COLO668 (cell line): ENCODE measurements at regions not wholly inside any gene's neighbourhood (a gene's known extent, or its start where the extent isn't known, plus 50 kb on each side); places are given as distances from the start of the nearest gene placed in this dataset.

Experiments used
- DNase-seq: peaks from one replicate; lab custom pipeline; 2025; ENCODE audit not compliant: unreplicated experiment; lab: John Stamatoyannopoulos, UW

DNA sequence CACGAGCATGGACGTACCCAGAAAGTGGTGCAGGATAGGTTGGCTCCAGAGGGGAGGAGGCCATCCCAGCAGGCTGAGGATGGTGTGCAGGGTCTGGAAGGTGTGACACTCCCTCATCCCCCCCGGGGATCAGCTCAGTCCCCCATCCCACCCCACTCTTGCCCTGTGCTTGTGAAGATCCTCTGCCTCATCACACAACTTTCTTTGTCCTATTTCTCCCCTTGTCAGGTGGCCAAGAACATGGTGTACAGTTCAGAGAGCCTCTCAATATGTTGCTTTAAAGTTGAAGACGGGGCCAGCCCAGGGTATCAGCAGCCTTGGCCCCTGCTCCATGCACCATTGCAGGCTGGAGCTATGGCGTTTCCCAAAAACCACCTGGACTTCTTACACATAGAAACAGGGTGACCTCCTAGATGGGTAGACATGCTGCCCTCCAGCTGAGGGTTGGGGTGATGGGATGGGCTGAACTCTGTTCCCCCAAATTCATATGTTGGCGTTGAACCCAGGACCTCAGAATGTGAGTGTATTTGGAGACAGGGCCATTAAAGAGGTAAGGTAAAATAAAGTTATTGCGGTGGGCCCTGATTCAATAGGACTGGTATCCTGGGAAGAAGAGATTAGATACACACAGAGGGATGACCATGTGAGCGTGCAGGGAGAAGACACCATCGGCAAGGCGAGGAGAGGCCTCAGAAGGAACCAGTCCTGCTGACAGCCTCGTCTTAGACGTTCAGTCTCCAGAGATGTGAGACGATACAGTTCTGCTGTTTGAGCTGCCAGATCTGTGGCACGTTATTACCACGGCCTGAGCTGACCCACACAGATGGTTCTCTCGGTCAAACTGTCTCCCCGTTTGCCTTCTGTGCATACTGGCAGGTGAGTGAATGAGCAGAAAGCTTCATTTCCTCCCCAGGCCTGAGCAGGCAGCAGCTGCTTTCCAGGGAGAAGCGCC, 272.5 kb downstream of the GADD45G start:
- no peak for DNase-seq

DNA sequence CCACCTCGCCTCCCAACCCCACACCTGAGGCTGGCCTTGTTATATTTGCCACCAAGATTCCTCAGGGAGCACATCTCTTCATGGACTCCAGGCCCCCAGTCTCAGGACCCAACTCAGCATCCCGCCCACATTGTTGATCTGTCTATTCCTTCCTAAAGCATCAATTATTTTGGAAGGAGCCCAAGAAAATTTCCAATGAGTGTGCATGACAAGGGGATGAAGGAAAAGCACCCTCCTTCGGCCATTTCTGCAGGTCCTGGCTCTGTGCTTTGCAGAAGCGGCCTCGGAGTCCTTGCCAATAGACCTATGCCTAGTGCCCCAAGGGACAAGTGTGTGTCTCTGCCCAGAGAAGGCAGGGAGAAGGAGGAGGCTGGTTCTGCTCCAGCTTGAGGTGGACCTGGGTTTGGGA, 273.2 kb downstream of the GADD45G start:
- no peak for DNase-seq

DNA sequence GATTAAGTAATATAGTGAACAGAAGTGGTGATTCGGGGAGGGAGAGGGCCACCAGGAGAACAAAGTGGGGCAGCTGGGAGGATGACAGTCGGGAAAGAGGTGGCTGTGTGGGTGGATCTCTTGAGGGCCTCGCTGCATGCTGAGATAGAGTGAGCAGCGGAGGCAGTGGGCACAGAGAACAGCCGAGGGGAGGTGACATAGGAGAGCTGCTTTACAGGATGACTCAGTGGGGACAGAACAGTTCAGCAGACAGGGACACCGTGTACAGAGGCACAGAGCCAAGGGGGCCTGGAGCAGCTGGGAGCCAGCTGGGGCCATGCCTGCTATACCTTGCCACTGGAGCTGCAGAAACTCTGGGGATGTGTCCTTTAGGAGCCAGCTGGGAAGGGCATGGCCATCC, 273.9 kb downstream of the GADD45G start:
- DNase-seq: peak; percentile 76

DNA sequence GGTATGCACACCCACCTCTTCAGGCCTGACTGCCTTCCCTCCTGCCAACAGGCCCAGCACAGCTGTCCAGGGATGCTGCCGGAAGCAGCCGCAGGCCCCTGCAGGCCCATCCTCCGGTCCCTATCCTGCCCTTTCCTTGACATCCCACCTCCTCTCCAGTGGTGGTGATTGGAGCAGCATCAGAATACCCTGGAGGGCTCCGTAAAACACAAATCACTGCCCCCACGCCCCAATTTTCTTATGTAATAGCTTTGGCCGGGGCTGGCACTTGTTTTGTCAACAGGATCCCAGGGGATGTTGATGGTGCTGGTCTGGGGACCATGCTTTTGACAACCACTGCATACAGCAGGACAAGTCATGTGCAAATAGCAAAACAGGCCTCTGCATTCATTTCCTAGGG, 274.5 kb downstream of the GADD45G start:
- DNase-seq: no peak

DNA sequence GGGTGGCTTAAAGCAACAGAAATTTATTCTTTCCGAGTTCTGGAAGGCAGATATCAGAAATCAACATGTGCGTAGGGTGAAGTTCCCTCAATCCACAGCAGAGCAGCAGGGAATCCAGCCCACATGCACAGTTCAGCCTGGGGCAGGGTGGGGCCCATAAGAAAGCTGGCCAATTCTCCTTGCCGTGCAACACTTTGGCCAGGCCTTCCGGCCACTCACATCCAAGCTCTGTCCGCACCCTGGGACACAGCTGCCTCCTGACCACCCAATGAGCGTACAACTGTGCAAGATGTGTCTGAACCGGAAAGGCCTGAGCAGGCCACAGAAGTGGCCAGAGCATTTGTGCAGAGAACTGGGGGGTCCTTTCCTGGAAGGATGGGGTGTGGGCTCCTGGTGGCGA, 274.9 kb downstream of the GADD45G start:
- no peak for DNase-seq

DNA sequence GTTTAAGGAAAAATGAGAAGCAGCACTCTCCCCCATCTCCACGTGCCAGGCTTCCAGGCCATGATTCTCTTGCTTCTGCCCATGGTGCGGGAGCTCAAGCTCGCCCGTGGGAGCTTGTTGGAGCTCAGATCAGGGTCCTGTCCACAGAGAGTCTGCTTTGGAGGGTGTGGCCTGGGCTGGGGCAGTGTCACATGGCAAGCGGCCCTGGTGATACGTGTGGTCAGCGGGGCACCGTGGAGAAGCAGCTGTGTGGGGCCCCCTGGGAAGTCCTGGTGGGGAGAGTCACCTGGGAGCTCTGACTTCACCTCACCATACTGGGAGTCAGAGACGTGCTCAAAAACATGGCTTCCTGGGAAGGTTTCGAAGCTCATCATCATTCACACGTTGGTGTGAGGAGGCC, 275.3 kb downstream of the GADD45G start:
- no peak for DNase-seq

DNA sequence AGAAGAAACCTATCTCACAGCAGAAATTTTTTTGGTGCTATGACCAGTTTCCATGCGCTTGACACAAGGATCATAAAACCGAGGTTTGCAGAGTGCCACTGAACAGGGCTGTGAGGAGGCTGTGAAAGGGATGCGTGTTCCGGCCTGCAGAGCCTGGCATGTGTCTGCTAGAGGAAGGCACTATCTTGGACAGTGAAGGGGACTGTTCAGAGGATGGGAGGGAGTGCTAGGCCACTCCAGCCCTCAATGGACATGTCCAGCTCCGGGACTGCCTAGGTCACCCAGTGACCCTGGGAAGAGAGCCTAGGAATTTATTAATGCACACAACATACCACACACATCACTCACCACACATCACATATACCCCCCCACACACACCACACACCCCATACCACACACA, 275.9 kb downstream of the GADD45G start:
- DNase-seq: no peak

DNA sequence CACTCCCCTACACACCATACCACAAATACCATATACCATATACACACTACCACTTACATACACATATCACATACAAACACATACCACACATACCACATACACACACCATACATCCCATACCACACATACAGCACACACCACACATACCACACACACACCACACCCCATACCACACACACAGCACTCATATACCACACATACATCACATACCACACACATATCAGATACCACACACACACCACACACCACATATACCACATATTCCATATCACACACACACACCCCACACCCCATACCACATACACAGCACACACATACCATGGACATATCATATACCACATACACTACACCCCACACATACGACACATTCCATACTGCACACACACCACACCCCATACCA, 276.6 kb downstream of the GADD45G start:
- no peak for DNase-seq

DNA sequence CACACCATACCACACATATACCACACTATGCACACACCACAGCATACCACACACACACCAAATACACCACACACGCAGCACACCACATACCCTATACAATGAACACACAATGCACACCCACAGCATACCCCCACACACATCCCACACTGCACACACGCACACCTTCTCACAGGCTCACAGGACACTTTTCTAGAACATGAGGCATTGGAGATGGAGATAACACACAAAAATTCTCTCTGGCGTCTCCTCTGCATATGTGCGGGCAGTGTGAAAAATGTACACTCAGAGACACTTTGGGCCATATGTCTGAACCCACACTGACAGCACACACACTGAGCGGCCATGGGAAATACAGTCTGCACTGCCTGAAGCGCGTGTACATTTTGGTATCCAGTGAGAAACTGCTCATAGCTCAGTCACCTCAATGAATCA, 278.1 kb downstream of the GADD45G start:
- DNase-seq: no peak

DNA sequence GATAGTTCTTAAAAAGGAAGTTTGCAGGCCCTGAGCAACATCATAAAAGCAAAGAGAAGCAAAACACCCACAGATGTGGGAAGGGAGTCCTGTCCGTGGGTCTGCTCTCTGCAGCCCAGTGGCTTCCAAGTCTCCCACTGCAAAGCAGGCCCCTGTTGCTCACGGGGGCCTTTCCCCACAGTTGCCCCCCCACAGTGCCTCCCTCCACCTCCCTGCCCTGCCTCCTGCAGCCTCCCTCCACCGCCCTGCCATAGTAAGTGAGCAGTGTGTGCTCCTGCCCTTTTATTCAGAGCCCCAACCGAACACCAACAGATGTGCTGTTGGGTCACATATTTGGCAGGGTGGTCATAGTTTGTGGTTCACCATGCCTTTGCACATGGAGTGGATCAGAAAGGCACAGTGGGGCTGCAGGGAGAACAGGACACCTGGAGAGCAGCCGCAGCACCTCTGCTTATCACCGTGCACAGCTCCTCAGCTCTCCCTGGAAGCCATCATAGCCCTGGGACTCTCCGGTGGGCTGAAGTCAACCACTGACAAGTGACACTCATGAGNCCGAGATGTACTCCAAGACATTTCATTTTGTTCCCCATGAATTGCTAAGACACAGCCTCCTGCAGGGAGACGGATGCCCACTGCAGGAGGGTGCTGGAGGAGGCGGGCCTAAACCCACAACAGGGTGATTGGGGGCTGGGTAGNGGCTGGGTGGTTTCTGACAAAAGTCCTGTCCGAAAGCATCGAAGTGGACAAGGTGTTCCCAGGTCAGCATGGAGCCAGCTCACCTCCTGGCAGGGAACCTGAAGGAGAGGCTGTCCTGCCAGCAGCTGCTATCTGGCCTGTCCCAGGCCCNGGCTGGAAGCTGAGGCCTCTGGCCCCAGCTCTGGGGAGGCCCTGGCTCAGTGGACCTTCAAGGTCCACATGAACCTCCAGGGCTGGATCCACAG, 278.9 kb downstream of the GADD45G start:
- DNase-seq: no peak

DNA sequence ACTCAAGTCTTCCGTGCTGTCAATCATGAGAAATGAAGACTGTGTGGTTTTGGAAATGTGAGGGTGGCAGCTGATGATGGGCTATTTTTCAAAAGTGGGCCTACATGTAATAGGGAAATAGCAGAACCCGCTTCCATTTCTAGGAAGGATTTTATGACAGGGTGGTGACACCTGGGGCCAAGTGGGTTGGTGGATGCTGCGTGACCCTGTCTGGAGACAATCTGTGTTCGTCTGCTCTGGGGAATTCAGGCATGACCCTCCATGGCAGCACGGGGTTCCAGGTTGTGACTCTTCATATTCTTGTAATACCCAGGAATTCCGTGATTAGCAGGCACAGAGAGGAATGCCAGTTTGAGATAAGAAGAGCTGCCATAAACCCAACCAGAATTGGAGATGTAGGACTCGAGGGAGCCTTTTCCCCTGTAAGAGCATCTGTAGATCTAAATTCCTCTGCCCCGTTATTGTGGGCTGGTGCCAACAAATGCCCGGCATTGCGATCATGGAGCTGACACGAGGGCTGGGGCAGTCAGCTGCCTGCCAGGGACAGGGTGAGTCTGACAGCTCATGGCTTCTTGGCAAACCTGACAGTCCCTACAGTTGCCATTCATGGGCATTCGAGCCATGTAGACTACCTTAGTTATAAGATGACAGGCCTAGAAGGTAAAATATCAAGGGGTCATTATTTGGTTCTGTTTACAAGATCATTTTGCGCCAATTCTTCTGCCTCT, 279.7 kb downstream of the GADD45G start:
- DNase-seq: no peak

DNA sequence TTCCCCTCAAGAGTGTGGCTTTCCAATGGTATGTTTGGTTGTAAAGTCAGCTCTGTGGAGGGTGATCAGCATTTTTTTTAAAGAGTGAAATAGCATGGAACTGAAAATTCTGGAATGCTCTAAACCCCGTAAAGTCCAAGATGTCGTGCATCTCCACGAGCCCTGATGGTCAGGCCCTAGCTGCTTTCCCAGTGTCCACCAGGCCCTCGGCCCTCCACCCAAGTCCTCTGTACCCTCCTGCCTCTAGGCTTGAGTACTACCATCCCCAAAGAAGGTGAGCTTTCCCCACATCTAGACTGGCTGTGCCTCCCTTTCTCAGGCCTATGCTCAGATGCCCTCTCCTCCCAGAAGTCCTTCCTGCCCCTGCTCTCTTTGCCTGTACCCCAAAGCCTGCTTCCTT, 280.3 kb downstream of the GADD45G start:
- DNase-seq: no peak

DNA sequence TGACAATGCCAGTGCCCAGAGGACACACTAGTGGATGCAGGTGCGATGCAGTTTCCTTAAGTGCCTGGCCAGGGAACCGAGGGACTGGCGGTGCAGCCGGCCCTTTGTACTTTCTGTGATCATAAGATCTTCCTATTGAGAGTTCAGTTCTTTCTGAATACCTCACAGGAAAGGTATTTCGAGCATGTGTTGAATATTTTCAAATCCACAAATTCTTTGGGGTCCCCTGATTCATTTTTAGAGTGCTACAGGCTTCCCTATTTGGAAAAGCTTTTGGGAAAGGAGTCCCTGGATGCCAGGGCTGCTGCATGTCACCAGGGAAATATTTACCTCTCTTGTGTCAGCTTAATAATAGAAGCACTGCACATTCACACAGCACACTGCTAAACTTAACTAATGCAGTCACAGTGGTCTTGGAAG, 281.5 kb downstream of the GADD45G start:
- DNase-seq: no peak

DNA sequence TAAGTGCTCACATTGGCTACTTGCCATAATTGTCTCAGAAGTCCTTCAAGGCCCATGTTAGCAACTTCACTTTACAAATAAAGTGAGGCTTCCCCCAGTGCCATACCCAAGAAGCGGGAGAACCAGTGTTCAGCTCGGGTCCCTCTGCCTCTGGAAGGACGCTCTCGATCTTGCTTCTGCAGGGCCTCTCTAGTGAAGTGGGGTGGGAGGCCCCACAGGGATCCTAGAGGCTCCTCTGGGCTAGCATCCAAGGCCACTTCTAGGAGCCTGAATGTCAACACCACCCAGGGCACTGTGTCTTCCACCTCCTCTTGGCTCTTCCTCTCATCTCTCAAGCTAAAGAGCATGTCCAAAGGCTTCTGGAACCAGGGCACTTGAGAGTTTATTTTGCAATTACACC, 282.5 kb downstream of the GADD45G start:
- no peak for DNase-seq

DNA sequence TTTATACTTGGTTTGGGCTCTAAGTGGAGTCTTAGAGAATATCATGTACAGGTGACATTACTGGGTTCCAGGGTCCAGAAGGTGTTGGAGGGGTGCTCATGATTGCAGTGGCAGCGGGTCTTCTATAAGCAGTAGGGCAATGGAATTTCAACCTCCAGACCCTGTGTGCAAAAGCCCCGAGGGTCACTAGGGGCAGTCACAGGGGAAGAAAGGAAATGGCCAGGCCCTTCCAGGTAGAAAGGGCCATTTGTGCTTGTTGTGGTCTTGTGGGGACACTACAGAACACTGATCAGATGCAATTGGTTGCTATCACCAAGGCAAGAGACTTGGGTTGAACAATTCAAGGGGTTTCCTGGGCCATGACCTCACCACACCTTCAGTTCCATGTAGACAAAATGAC, 283.4 kb downstream of the GADD45G start:
- no peak for DNase-seq

DNA sequence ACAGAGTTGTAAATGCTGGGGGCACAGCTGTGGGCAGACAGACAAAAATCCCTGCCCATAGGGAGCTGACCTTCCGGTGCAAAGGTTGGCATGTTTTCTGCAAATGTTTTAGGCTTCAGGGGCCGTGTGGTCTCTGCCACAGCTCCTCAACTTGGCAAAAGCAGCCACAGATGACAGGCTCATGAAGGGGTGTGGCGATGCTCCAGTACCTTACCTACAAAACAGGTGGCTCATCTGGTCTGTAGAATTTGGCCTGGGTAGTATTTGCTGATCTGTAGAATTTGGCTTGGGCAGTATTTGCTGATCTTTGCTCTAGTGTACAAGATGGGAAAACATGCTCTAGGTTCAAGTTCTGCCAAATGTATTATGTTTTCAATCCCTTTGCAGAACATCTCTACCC, 283.9 kb downstream of the GADD45G start:
- DNase-seq: no peak

DNA sequence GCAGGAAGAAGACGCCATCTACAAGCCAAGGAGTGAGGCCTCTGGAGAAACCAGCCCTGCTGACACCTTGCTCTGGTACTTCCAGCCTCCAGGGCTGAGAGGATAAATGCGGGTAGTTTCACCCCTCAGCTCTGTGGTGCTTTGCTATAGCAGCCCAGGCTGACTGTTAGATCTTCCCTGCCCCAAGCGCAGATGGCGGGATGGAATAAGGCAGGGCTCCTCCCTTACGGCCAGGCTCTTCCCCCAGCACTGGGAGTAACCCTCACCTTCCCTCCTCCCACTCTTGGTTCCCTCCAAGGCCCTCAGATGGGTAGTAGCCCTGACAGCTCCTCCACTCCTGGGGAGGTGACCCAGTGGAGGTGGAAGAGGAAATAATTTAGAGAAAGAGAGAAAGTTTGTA, 285.1 kb downstream of the GADD45G start:
- DNase-seq: no peak

DNA sequence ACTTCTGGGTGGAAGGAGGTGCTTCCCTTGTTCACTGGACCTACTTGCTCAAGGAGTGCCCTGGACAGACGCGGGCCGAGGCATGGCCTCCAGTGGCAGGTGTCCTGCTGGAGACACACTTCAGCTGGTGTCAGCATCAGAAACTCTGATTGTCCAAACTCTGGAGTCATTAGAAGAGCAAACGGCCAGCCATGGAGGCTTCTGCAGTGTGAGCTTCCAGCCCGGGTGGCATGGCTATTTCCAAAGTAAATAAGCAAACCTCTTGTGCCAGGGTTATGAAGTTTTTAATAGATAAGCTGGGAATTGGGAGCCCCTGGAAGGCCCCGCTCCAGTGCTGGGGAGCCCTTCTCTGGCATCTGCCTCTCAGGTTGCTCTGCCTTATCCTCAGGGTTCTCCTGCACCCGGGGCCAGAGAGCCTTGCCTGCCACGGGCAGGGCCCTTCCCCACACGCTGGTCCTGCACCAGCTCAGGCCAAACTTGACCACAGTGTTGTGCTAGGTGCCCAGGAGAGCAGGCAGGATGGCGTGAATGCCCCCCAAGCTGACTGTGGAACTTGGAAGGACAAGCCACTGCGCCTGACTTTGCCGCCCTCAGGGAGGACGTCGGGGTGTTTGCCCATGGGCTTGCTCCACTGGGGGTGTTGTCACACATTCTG, 285.6 kb downstream of the GADD45G start:
- no peak for DNase-seq

DNA sequence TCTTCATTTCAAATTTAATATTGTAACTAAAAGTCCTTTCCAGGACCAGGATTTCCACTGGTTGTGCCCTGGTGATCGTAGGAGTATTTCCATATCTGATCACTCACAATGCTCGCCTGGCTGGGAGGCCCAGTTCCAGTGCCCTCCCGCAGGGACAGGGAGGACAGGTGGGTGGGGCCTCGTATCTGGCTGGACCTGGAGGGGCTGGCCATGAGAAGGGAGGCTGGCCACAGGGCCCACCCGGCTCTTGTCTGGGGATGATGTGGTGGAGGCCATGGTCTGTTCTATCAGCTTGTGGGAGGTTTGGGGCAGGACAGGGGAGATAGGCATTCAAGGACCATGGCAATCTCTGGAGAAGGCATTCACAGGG, 286.4 kb downstream of the GADD45G start:
- no peak for DNase-seq

DNA sequence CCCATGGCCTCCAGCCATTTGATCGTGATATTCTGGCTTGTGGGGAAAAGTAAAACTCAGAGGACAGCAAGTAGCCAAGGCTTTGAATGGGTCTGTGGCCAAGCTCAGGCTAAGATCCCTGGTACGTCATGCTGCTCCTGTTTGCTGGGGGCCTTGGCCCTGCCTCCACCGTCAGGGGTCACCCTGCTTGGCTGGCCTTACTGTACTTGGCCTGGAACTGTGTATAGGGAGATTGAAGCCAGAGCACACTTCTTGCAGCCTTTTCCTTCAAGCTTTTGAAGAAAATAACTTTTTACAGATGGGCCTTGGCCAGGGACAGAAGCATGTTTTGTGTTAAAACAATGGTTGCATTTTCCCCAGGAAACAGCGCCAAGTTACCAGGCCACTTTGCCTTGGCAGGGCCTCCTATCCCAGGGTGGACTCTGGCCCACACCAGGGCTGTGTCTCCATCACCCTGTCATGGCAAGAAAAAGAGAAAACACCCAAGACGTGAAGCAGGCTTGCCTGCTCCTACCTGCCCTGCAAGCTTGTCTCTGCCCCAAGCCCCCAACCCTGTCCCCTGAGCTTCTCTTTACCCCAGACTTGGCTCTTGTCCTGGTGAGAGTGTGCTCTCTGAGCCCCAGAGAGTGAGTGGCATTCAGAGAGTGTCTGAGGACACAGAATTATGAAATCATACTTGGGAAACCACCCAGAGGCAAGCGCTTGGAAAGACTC, 286.9 kb downstream of the GADD45G start:
- DNase-seq: no peak
